ENCODE measurements at regions not wholly inside any gene's neighbourhood (a gene's known extent, or its start where the extent isn't known, plus 50 kb on each side); places are given as distances from the start of the nearest gene placed in this dataset.
A peak's percentile ranks its signal among the peaks of the same experiment; 100 is the strongest.
"Not testable (repeated sequence)": the region's sequence is repeated elsewhere in the genome, so short reads cannot be mapped to it uniquely, and the experiment has no call there.

DNA sequence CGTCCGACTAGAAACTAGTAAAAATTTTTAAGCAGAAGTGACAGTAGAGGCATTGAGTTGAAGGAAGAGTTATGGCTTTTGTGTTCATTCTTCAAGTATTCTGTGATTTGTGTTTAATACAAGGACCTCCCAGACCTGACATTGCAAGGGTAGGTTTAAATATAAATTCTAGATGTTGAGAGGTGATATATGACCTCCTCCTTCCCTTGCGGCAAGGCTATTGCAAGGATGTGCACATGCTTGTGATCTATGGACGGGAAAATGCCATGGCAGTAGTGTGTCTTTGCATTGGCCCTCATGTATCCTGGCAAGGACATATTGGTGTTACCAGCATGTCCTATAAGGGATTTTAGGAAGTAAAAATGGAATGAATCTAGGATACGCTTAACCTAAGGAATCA lies 143.5 kb downstream of the NEDD1 start:
- no peak for DNase-seq (ENCODE audit: low read depth)
- TF ChIP-seq, protein P1, sequence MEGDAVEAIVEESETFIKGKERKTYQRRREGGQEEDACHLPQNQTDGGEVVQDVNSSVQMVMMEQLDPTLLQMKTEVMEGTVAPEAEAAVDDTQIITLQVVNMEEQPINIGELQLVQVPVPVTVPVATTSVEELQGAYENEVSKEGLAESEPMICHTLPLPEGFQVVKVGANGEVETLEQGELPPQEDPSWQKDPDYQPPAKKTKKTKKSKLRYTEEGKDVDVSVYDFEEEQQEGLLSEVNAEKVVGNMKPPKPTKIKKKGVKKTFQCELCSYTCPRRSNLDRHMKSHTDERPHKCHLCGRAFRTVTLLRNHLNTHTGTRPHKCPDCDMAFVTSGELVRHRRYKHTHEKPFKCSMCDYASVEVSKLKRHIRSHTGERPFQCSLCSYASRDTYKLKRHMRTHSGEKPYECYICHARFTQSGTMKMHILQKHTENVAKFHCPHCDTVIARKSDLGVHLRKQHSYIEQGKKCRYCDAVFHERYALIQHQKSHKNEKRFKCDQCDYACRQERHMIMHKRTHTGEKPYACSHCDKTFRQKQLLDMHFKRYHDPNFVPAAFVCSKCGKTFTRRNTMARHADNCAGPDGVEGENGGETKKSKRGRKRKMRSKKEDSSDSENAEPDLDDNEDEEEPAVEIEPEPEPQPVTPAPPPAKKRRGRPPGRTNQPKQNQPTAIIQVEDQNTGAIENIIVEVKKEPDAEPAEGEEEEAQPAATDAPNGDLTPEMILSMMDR (conservative IDR thresholded peaks at IDR 0.05; ENCODE audit: low read depth, low read length) = no peak
- no peak overlapping the region for H3K4me3 ChIP-seq (ENCODE audit: low read depth, low read length)

DNA sequence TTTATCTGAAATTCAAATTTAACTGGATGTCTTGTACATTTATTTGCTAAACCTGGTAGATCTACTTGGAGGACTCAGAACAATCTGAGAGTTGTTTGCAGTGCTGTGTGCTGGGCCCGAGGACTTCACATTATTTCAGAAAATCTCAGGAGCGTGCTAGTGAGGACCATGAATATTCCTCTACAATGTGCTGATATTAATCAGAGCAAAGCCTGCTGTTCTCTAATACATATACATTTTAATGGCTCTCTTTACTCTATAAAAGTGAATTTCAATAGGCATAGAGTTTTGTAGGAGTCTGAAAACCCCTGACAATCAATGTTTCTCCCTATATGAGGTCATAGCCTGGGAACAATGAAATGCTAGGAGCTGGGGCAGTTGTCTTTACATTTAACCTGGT lies 144.3 kb downstream of the NEDD1 start:
- no peak for DNase-seq (ENCODE audit: low read depth)
- TF ChIP-seq, protein P1 (conservative IDR thresholded peaks at IDR 0.05; ENCODE audit: low read depth, low read length) = no peak
- H3K4me3 ChIP-seq (ENCODE audit: low read depth, low read length) = no peak overlapping the region

DNA sequence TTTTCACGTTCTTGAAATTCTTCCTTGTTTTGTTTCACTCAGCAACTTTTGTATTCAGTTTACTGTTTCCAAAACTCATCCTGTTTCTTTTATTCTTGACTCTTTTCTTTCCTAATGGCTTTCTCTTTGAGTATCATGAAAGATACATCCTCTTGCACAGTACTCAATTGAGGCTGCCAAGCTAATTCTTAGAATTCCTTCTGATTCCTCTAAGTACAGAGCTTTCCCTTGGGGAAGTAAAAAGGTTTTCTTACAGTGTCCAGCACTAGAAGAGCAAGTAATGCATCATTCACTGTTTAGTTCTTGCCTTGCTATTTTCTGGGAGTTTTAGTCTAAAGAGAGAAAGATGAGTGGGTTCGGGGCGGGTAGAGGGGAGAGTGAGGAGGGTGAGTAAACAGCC lies 154.1 kb downstream of the NEDD1 start:
- no peak for DNase-seq (ENCODE audit: low read depth)
- no peak overlapping the region for H3K4me3 ChIP-seq (ENCODE audit: low read depth, low read length)
- TF ChIP-seq, protein P1 (conservative IDR thresholded peaks at IDR 0.05; ENCODE audit: low read depth, low read length) = no peak

DNA sequence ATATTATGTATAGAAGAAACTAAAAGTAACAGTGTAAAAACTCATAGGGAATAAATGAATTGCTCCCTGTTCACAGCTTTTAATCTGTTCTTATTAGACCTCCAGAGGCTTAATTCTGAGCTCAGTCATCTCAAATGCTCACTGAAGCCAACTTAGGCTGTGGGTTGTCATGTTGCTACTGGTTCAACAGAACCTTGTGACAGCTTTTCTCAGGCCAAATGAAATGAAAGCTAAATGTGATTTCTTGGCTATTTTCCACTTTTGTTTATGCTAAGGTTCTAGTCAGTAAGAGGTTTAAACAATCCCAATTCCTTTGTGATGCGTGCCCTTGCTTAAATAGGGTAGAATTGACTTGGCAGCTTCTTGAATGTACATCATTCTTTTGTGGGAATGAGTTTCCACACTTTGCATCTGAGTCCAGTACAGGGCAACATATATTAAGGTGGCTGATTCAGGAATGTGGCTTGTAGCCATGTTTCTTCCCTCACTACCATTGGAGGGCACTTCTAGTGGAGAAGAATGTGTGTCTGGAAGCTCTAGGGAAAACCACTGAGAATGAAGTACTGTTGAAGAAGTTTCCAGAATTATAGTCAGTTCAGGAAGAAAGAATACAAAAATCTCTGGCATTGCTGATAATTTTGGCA lies 156.4 kb downstream of the NEDD1 start:
- no peak overlapping the region for H3K4me3 ChIP-seq (ENCODE audit: low read depth, low read length)
- TF ChIP-seq, protein P1 (conservative IDR thresholded peaks at IDR 0.05; ENCODE audit: low read depth, low read length) = no peak
- no peak for DNase-seq (ENCODE audit: low read depth)

GRCh38 chr12:97075161-97075933 lies 168.3 kb downstream of the NEDD1 start:
- H3K4me3 ChIP-seq (ENCODE audit: low read depth, low read length) = no peak overlapping the region
- TF ChIP-seq, protein P1 (conservative IDR thresholded peaks at IDR 0.05; ENCODE audit: low read depth, low read length) = no peak
- peak; percentile 25 for DNase-seq (ENCODE audit: low read depth)

DNA sequence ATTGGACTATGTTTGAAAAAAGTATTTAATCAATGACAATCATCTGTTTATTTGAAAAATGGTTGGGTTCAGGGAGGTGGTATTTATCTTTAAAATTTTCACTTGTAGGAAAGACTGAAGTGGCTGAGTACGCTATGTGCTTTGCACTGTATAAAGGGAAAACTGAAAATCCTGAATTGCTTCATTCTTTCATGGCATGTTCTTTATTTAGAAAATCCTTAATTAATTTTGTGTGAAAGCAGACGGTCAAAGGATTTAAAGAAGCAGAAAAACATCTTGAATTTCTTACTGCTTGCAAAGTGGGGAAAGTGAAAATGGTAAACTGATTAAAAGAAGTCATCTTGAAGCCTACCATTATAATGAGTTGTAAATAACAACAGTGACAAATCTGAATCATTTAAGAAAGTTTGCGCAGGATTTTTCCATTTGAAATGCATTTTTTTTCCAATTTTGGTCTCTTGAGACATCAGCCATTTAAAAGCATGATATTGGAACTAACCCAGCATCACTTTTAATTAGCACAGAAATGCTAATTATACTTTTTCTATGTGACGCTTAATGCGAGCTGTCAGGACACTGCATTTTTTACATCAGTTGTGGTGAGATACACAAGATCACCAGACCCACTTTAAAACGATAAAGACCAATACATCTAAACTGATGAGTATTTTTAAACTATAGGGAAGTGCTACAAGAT lies 169.0 kb downstream of the NEDD1 start:
- TF ChIP-seq, protein P1 (conservative IDR thresholded peaks at IDR 0.05; ENCODE audit: low read depth, low read length) = no peak
- no peak for DNase-seq (ENCODE audit: low read depth)
- no peak overlapping the region for H3K4me3 ChIP-seq (ENCODE audit: low read depth, low read length)

- DNase-seq (ENCODE audit: low read depth); H3K4me3 ChIP-seq (ENCODE audit: low read depth, low read length): not testable (repeated sequence)
These were observed 169.9 kb downstream of the NEDD1 start for GRCh38 chr12:97076912-97077311.

Measured in epithelial cell of proximal tubule (primary cell).